HG03175 (cell line): ENCODE measurements at regions not wholly inside any gene's neighbourhood (a gene's known extent, or its start where the extent isn't known, plus 50 kb on each side); places are given as distances from the start of the nearest gene placed in this dataset.
"Not testable (repeated sequence)": the region's sequence is repeated elsewhere in the genome, so short reads cannot be mapped to it uniquely, and the experiment has no call there.

Source experiments
- ATAC-seq: cut with Tn5 transposase; IDR thresholded peaks from one replicate; pipeline ENCODE4 v1.9.1; 2021; ENCODE audit warnings: mild to moderate bottlenecking, moderate library complexity; ENCODE audit not compliant: unreplicated experiment

- no peak for ATAC-seq
Observed at GRCh38 chr3:11713171-11713570, 69.5 kb upstream of the VGLL4 start.

GRCh38 chr3:11712646-11713045, 68.9 kb upstream of the VGLL4 start:
- ATAC-seq = no peak

GRCh38 chr3:11711876-11712275, 68.2 kb upstream of the VGLL4 start:
- no peak for ATAC-seq

- ATAC-seq = no peak
Observed at GRCh38 chr3:11709782-11710181, 66.1 kb upstream of the VGLL4 start.

GRCh38 chr3:11707084-11707483, 63.4 kb upstream of the VGLL4 start:
- ATAC-seq = not testable (repeated sequence)

- ATAC-seq = no peak
Observed at GRCh38 chr3:11706604-11707003, 62.9 kb upstream of the VGLL4 start.

- no peak for ATAC-seq
Observed at GRCh38 chr3:11705049-11705448, 61.3 kb upstream of the VGLL4 start.

GRCh38 chr3:11703146-11703545, 59.4 kb upstream of the VGLL4 start:
- no peak for ATAC-seq

GRCh38 chr3:11699083-11699427, 55.3 kb upstream of the VGLL4 start:
- no peak for ATAC-seq

- no peak for ATAC-seq
Observed at GRCh38 chr3:11698326-11699082, 54.8 kb upstream of the VGLL4 start.

GRCh38 chr3:11697701-11698100, 54.0 kb upstream of the VGLL4 start:
- no peak for ATAC-seq

- no peak for ATAC-seq
Observed at GRCh38 chr3:11696054-11696453, 52.3 kb upstream of the VGLL4 start.
